ENCODE measurements at regions not wholly inside any gene's neighbourhood (a gene's known extent, or its start where the extent isn't known, plus 50 kb on each side); places are given as distances from the start of the nearest gene placed in this dataset.

GRCh38 chr10:93223336-93223735, 149.6 kb downstream of the CYP26A1 start:
- Histone ChIP-seq H3K9ac (ENCODE audit: low read length) (no peak overlapping the region), H3K27ac (ENCODE audit: low read depth, low read length) (no peak overlapping the region), H3K36me3 (ENCODE audit: control insufficient read depth in 1 of 2, insufficient read depth in 2 of 2, low read length in 2 of 2) (no peaks in the 10 kb centered on the region), H3K9me2 (ENCODE audit: insufficient read depth) (no peaks in the 10 kb centered on the region), H3K4me1 (ENCODE audit: control insufficient read depth in 1 of 2, insufficient read depth in 2 of 2, low read length in 2 of 2) (no peaks in the 10 kb centered on the region), H2AFZ (ENCODE audit: low read depth, low read length, poor library complexity, severe bottlenecking) (no peak overlapping the region), H3K79me2 (ENCODE audit: insufficient read depth, low read length) (no peaks in the 10 kb centered on the region), H3K4me3 (replicated peaks in 1 of 2; ENCODE audit: low read depth in 1 of 2, low read length in 2 of 2) (no peak overlapping the region), H3K4me2 (ENCODE audit: low read length) (no peak overlapping the region), H4K20me1 (ENCODE audit: insufficient read depth) (no peaks in the 10 kb centered on the region), H3K27me3 (ENCODE audit: insufficient read depth, low read length) (no peaks in the 10 kb centered on the region), H3K9me3 (ENCODE audit: control insufficient read depth in 1 of 2, insufficient read depth in 1 of 2, low read depth in 1 of 2, low read length in 2 of 2) (no peaks in the 10 kb centered on the region)
- no peak for DNase-seq (ENCODE audit: low read depth, low spot score)
- BruUV-seq (replicated peaks), result no TSS peak
- intact Hi-C loops (cut with micrococcal nuclease), result no loop called here
- TF ChIP-seq CTCF (IDR thresholded peaks at IDR 0.05 in 2 of 3, conservative IDR thresholded peaks at IDR 0.05 in 1 of 3; ENCODE audit: borderline replicate concordance in 1 of 3, insufficient read depth in 1 of 3, low read depth in 2 of 3, low read length in 2 of 3), result no peak
- TF ChIP-seq EGR1 (IDR thresholded peaks at IDR 0.05; ENCODE audit: low read depth), result no peak
- TF ChIP-seq REST (IDR thresholded peaks at IDR 0.05; ENCODE audit: low read depth), result no peak
- TF ChIP-seq ATF3 (IDR thresholded peaks at IDR 0.05), result no peak
- TF ChIP-seq TCF7L2 (IDR thresholded peaks at IDR 0.05; ENCODE audit: borderline replicate concordance, extremely low read depth, insufficient read depth, insufficient read length), result no peak
- TF ChIP-seq SRF (IDR thresholded peaks at IDR 0.05; ENCODE audit: low read depth), result no peak
- no peak for TF ChIP-seq POLR2A (IDR thresholded peaks at IDR 0.05; ENCODE audit: borderline replicate concordance, extremely low read depth, insufficient read depth, insufficient read length)
- no peak for TF ChIP-seq EZH2 (IDR thresholded peaks at IDR 0.05)
- TF ChIP-seq EZH2phosphoT487 (IDR thresholded peaks at IDR 0.05; ENCODE audit: borderline replicate concordance), result no peak
- TF ChIP-seq CBX3 (IDR thresholded peaks at IDR 0.05; ENCODE audit: low read depth), result no peak
- TF ChIP-seq POLR2AphosphoS5 (IDR thresholded peaks at IDR 0.05; ENCODE audit: low read depth, low read length), result no peak
- no peak for TF ChIP-seq FOSL1 (IDR thresholded peaks at IDR 0.05; ENCODE audit: low read depth)
- no peak for TF ChIP-seq ZBTB33 (IDR thresholded peaks at IDR 0.05; ENCODE audit: extremely low read depth, insufficient replicate concordance, low read length)
- no peak for TF ChIP-seq JUND (IDR thresholded peaks at IDR 0.05)
- CTCF ChIA-PET, result interaction anchor here (1.7 kb wide), 1 partner anchor 16 kb away, joined by 4 read pairs; no protein-coding TSS in a partner anchor
- ATAC-seq, result no peak
- POLR2A ChIA-PET, result no interaction called here
- RAD21 ChIA-PET (ENCODE audit: low non-redundant PET in 1 of 2, low total read pairs in 2 of 2, uncharacterized antibody in 2 of 2, unreplicated experiment in 2 of 2), result no interaction called here

All from HCT116 (cell line).